Heart left ventricle (tissue), 13 donors: ENCODE measurements at regions not wholly inside any gene's neighbourhood (a gene's known extent, or its start where the extent isn't known, plus 50 kb on each side); places are given as distances from the start of the nearest gene placed in this dataset.

Source experiments
- POLR2A ChIP-seq, 2 donors: fragments of 450-650 bp; IDR thresholded peaks; one replicate each; pipeline ENCODE4 v1.6.1; 2017; ENCODE audit warnings: antibody characterized with exemption in 2 of 2, mild to moderate bottlenecking in 2 of 2, moderate library complexity in 2 of 2
- TF ChIP-seq, protein P1 (sequence below), 12 donors: fragments of 200-600 bp; sonication (generic) in 4 of 12; IDR thresholded peaks; one replicate each; pipeline versions ENCODE4 v1.5.0 to v1.8.0; 2018 to 2022; ENCODE audit warnings: antibody characterized with exemption in 12 of 12, mild to moderate bottlenecking in 5 of 12
- donor health status: ischemic (EF 13 %, LVEDD 7.1; RV severe dilation, severe dysfunction).
- donor health status: DM: no; HTN: yes; CAD: no.
- donor health status: DM: no; HTN: no; CAD: no.
- donor health status: ischemic (EF 25% LVEDD 6.9; RV normal size, moderate dysfunction).
- donor health status: ischemic (EF 25% LVEDD 5.7; RV mildly dilated, moderate dysfunction).
- donor health status: ischemic (EF 35%, LVEDD 5.7; RV mildly dilated, moderate dysfunction).
- donor health status: nonischemic (EF 11% LVEDD 7.7; RV severe dilation, severe dysfunction).
- donor health status: DM: yes; HTN: yes; CAD: no.
- donor health status: PGD.
- donor health status: ischemic (EF 29% LVEDD 5.4; RV normal size, mild dysfunction).
- donor health status: nonischemic (EF 23%, LVEDD 6.1; RV moderate dilation, normal function).

- no peak for TF ChIP-seq POLR2A (IDR thresholded peaks at IDR 0.05)
- TF ChIP-seq, protein P1, sequence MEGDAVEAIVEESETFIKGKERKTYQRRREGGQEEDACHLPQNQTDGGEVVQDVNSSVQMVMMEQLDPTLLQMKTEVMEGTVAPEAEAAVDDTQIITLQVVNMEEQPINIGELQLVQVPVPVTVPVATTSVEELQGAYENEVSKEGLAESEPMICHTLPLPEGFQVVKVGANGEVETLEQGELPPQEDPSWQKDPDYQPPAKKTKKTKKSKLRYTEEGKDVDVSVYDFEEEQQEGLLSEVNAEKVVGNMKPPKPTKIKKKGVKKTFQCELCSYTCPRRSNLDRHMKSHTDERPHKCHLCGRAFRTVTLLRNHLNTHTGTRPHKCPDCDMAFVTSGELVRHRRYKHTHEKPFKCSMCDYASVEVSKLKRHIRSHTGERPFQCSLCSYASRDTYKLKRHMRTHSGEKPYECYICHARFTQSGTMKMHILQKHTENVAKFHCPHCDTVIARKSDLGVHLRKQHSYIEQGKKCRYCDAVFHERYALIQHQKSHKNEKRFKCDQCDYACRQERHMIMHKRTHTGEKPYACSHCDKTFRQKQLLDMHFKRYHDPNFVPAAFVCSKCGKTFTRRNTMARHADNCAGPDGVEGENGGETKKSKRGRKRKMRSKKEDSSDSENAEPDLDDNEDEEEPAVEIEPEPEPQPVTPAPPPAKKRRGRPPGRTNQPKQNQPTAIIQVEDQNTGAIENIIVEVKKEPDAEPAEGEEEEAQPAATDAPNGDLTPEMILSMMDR (IDR thresholded peaks at IDR 0.05), result no peak
Measured at GRCh38 chr14:54116198-54116885, 159.7 kb upstream of the BMP4 start.
